GM12875 (cell line): ENCODE measurements at regions not wholly inside any gene's neighbourhood (a gene's known extent, or its start where the extent isn't known, plus 50 kb on each side); places are given as distances from the start of the nearest gene placed in this dataset.
"Not testable (repeated sequence)": the region's sequence is repeated elsewhere in the genome, so short reads cannot be mapped to it uniquely, and the experiment has no call there.

ENCODE experiments used
- H3K4me3 ChIP-seq: one replicate; pipeline ENCODE4 v1.5.1; 2011; ENCODE audit warnings: low read depth, low read length, control low read depth
- CTCF ChIP-seq: IDR thresholded peaks from 2 replicates; pipeline ENCODE4 v1.5.1; 2011; ENCODE audit warnings: low read depth, mild to moderate bottlenecking, control low read depth, inconsistent platforms, low read length, moderate library complexity, borderline replicate concordance; ENCODE audit not compliant: insufficient read depth

GRCh38 chr5:130427222-130427955 is 523.1 kb downstream of the CHSY3 start:
- TF ChIP-seq CTCF: no peak
- no peak overlapping the region for H3K4me3 ChIP-seq

GRCh38 chr5:130425424-130425823 is 521.2 kb downstream of the CHSY3 start:
- TF ChIP-seq CTCF: no peak
- no peak overlapping the region for H3K4me3 ChIP-seq

GRCh38 chr5:130424341-130424740 is 520.1 kb downstream of the CHSY3 start:
- no peak overlapping the region for H3K4me3 ChIP-seq
- no peak for TF ChIP-seq CTCF

- TF ChIP-seq CTCF: no peak
- H3K4me3 ChIP-seq: no peak overlapping the region
Measured at GRCh38 chr5:130402906-130403305, 498.6 kb downstream of the CHSY3 start.

- no peak overlapping the region for H3K4me3 ChIP-seq
- no peak for TF ChIP-seq CTCF
Measured at GRCh38 chr5:130400091-130400490, 495.8 kb downstream of the CHSY3 start.

- TF ChIP-seq CTCF: no peak
- H3K4me3 ChIP-seq: no peak overlapping the region
Measured at GRCh38 chr5:130398825-130399224, 494.6 kb downstream of the CHSY3 start.

GRCh38 chr5:130397727-130398126 is 493.5 kb downstream of the CHSY3 start:
- not testable (repeated sequence) for H3K4me3 ChIP-seq

GRCh38 chr5:130397132-130397531 is 492.9 kb downstream of the CHSY3 start:
- no peak for TF ChIP-seq CTCF
- H3K4me3 ChIP-seq: no peak overlapping the region

- H3K4me3 ChIP-seq: not testable (repeated sequence)
Measured at GRCh38 chr5:130391727-130392264, 487.5 kb downstream of the CHSY3 start.
